BE2C (cell line): ENCODE measurements at regions not wholly inside any gene's neighbourhood (a gene's known extent, or its start where the extent isn't known, plus 50 kb on each side); places are given as distances from the start of the nearest gene placed in this dataset.
"Not testable (repeated sequence)": the region's sequence is repeated elsewhere in the genome, so short reads cannot be mapped to it uniquely, and the experiment has no call there.

ENCODE experiments used
- DNase-seq: peaks from one replicate; pipeline ENCODE4 v3.0.0-alpha.2; 2020
- H3K27me3 ChIP-seq: fragments of 250-450 bp; sonication (Bioruptor Pico); 2 replicates; pipeline ENCODE4 v1.5.1; 2020; ENCODE audit warnings: mild to moderate bottlenecking
- H3K36me3 ChIP-seq: fragments of 250-450 bp; sonication (Bioruptor Pico); 2 replicates; pipeline ENCODE4 v1.5.1; 2020; ENCODE audit warnings: mild to moderate bottlenecking
- H3K4me1 ChIP-seq: fragments of 250-450 bp; sonication (Bioruptor Pico); 2 replicates; pipeline ENCODE4 v1.5.1; 2020
- H3K4me3 ChIP-seq: 2 replicates; pipeline ENCODE4 v1.5.1; 2011; ENCODE audit warnings: low read depth, low read length
- H3K9me3 ChIP-seq: fragments of 250-450 bp; sonication (Bioruptor Pico); 2 replicates; pipeline ENCODE4 v1.5.1; 2020
- CTCF ChIP-seq: IDR thresholded peaks from 2 replicates; pipeline ENCODE4 v1.5.1; 2012; ENCODE audit warnings: mild to moderate bottlenecking, low read depth, low read length

GRCh38 chr2:5617358-5617757 lies 74.8 kb upstream of the SOX11 start:
- Histone ChIP-seq H3K9me3 (no peaks in the 10 kb centered on the region), H3K36me3 (no peaks in the 10 kb centered on the region), H3K4me3 (no peak overlapping the region), H3K4me1 (no peaks in the 10 kb centered on the region), H3K27me3 (no peaks in the 10 kb centered on the region)
- no peak for DNase-seq
- no peak for TF ChIP-seq CTCF

- no peak for TF ChIP-seq CTCF
- H3K4me1 ChIP-seq, result no peaks in the 10 kb centered on the region
- no peak overlapping the region for H3K4me3 ChIP-seq
- DNase-seq, result no peak
- no peaks in the 10 kb centered on the region for H3K27me3 ChIP-seq
- no peaks in the 10 kb centered on the region for H3K9me3 ChIP-seq
- no peaks in the 10 kb centered on the region for H3K36me3 ChIP-seq
Observed at GRCh38 chr2:5617796-5618195, 74.4 kb upstream of the SOX11 start.

GRCh38 chr2:5618271-5618670 lies 73.9 kb upstream of the SOX11 start:
- H3K9me3 ChIP-seq, result no peaks in the 10 kb centered on the region
- DNase-seq, result no peak
- no peak for TF ChIP-seq CTCF
- H3K27me3 ChIP-seq, result no peaks in the 10 kb centered on the region
- H3K36me3 ChIP-seq, result no peaks in the 10 kb centered on the region
- no peaks in the 10 kb centered on the region for H3K4me1 ChIP-seq
- no peak overlapping the region for H3K4me3 ChIP-seq

- H3K9me3 ChIP-seq, H3K27me3 ChIP-seq, DNase-seq, H3K4me3 ChIP-seq, H3K36me3 ChIP-seq, H3K4me1 ChIP-seq: not testable (repeated sequence)
Observed at GRCh38 chr2:5625556-5626065, 66.6 kb upstream of the SOX11 start.

- H3K9me3 ChIP-seq, H3K4me3 ChIP-seq, H3K4me1 ChIP-seq, H3K36me3 ChIP-seq, DNase-seq, H3K27me3 ChIP-seq: not testable (repeated sequence)
Observed at GRCh38 chr2:5628484-5628883, 63.7 kb upstream of the SOX11 start.

GRCh38 chr2:5629510-5629909 lies 62.7 kb upstream of the SOX11 start:
- H3K9me3 ChIP-seq, H3K36me3 ChIP-seq: not testable (repeated sequence)

GRCh38 chr2:5637051-5637450 lies 55.1 kb upstream of the SOX11 start:
- not testable (repeated sequence) for H3K9me3 ChIP-seq, H3K27me3 ChIP-seq, DNase-seq, H3K4me3 ChIP-seq, H3K4me1 ChIP-seq, H3K36me3 ChIP-seq

More at GRCh38 chr2:5629510-5629909, 62.7 kb upstream of the SOX11 start:
- not testable (repeated sequence) for DNase-seq, H3K4me3 ChIP-seq, H3K27me3 ChIP-seq, H3K4me1 ChIP-seq
